Embryonic facial prominence (tissue), 1 donor: ENCODE measurements at regions not wholly inside any gene's neighbourhood (a gene's known extent, or its start where the extent isn't known, plus 50 kb on each side); places are given as distances from the start of the nearest gene placed in this dataset.

Experiments
- DNase-seq: peaks from one replicate; pipeline ENCODE4 v3.0.0-alpha.2; 2016; ENCODE audit errors: extremely low spot score

GRCh38 chr7:136034132-136034531, 57.0 kb upstream of the MTPN start:
- DNase-seq = no peak

- no peak for DNase-seq
These were observed 56.4 kb upstream of the MTPN start for GRCh38 chr7:136033413-136034031.

DNA sequence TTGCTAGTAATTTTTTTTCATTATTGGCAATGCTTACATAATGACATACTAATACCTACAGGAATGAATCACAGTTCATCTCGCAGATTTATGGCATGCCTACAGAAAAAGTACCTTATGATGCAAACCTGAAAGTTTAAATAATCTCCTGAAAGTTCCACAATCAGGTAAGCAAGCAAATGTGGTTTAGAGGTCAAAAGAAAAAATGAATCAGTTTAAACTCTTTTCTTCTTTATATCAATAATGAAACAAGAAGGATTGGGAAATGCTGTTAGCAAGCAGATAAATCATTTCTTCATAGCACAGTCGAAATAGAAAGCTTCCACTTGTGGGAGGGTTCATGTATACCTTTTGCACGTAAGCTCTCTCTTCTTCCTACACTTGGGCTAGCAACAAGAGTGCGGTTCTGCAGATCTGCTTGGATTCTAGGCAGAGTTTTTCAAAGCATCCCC, 53.7 kb upstream of the MTPN start:
- DNase-seq = no peak

DNA sequence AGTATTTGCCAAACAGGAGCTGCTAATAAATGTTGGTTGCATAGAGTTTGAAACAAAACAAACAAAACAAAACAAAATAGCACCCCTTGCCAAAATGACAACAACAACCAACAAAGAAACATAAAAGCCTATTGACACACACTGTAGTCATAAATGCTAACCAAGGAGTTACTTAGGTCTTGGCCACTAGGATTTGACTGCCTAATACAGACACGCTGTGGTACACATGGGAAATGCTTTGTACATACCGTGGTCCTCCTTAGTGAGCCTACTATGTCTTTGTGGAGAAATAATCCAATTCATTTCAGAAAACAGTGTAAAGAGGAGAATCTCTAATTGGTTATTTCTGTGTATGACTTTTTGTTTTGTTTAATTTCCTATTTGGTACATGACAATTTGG, 53.2 kb upstream of the MTPN start:
- DNase-seq = no peak

GRCh38 chr7:136027160-136027559, 50.0 kb upstream of the MTPN start:
- no peak for DNase-seq
